ENCODE measurements at regions not wholly inside any gene's neighbourhood (a gene's known extent, or its start where the extent isn't known, plus 50 kb on each side); places are given as distances from the start of the nearest gene placed in this dataset.

GRCh38 chr5:152337484-152337883, 67.6 kb downstream of the NMUR2 start:
- RAD21 ChIA-PET (ENCODE audit: unreplicated experiment) = no interaction called here
- DNase-seq (ENCODE audit: low read depth, low spot score) = no peak
- in situ Hi-C loops (cut with MboI) = no loop called here

More at GRCh38 chr5:152337484-152337883, 67.6 kb downstream of the NMUR2 start:
- no peak for TF ChIP-seq ZNF217 (IDR thresholded peaks at IDR 0.05)
- TF ChIP-seq SREBF2 (IDR thresholded peaks at IDR 0.05; ENCODE audit: low read length) = no peak
- TF ChIP-seq HCFC1 (IDR thresholded peaks at IDR 0.05; ENCODE audit: low read length) = no peak
- TF ChIP-seq ZBTB4 (CRISPR knock-in tag; IDR thresholded peaks at IDR 0.05) = no peak
- TF ChIP-seq TCF3 (IDR thresholded peaks at IDR 0.05; ENCODE audit: borderline replicate concordance, insufficient read depth, low read depth, low read length) = no peak
- TF ChIP-seq ETV6 (conservative IDR thresholded peaks at IDR 0.05 in 1 of 2, IDR thresholded peaks at IDR 0.05 in 1 of 2; ENCODE audit: borderline replicate concordance in 1 of 2, low read depth in 1 of 2) = no peak
- no peak for TF ChIP-seq ZNF384 (IDR thresholded peaks at IDR 0.05; ENCODE audit: borderline replicate concordance, low read depth, low read length)
- TF ChIP-seq ESRRA (IDR thresholded peaks at IDR 0.05; ENCODE audit: low read length) = no peak
- SMC1A ChIA-PET (ENCODE audit: uncharacterized antibody, unreplicated experiment) = no interaction called here
- BruUV-seq (replicated peaks) = no TSS peak
- no peak overlapping the region for H2AFZ ChIP-seq (ENCODE audit: control insufficient read depth, low read depth, low read length)
- FAIRE-seq (no peak), ATAC-seq (no peak)
- no peaks in the 10 kb centered on the region for H3K79me2 ChIP-seq (ENCODE audit: control insufficient read depth, insufficient read depth, low read length)
- no peak overlapping the region for H3K9ac ChIP-seq (ENCODE audit: control insufficient read depth, insufficient read depth, low read length)
- H3K27ac ChIP-seq (ENCODE audit: control insufficient read depth, insufficient read depth) = no peak overlapping the region
- intact Hi-C loops (cut with micrococcal nuclease; ENCODE audit: unreplicated experiment) = no loop called here
- no peaks in the 10 kb centered on the region for H3K9me3 ChIP-seq (replicated peaks; ENCODE audit: control insufficient read depth, insufficient read depth, low read length)
- no peaks in the 10 kb centered on the region for H4K20me1 ChIP-seq (ENCODE audit: control insufficient read depth, insufficient read depth)
- H3K27me3 ChIP-seq (replicated peaks in 1 of 2; ENCODE audit: control insufficient read depth in 2 of 2, insufficient read depth in 2 of 2, low read length in 1 of 2) = no peaks in the 10 kb centered on the region
- no peaks in the 10 kb centered on the region for H3K36me3 ChIP-seq (ENCODE audit: control insufficient read depth in 2 of 2, insufficient read depth in 2 of 2, low read length in 1 of 2)
- H3K4me1 ChIP-seq (ENCODE audit: control insufficient read depth, insufficient read depth, low read length) = no peaks in the 10 kb centered on the region
- no peak overlapping the region for H3K4me2 ChIP-seq (ENCODE audit: control insufficient read depth, insufficient read depth)
- POLR2A ChIA-PET = interaction anchor here (0.6 kb wide), 1 partner anchor 1278 kb away, joined by 4 read pairs; no protein-coding TSS in a partner anchor
- CTCF ChIA-PET = interaction anchor here (2.6 kb wide), 1 partner anchor 12 kb away, joined by 10 read pairs; no protein-coding TSS in a partner anchor
- no peak overlapping the region for H3K4me3 ChIP-seq
